HepG2 (cell line): ENCODE measurements at regions not wholly inside any gene's neighbourhood (a gene's known extent, or its start where the extent isn't known, plus 50 kb on each side); places are given as distances from the start of the nearest gene placed in this dataset.
A peak's percentile ranks its signal among the peaks of the same experiment; 100 is the strongest.

Experiments
- ATAC-seq: fragments of 200-7000 bp; cut with Tn5 transposase; 3 replicates; pipeline ENCODE4 v1.9.1; 2020; ENCODE audit warnings: mild to moderate bottlenecking, moderate library complexity
- BruUV-seq: library from RNA; stranded (reverse); fragments of 400-500 nt; replicated peaks from 2 replicates; lab custom pipeline; 2021; lab: Mats Ljungman, UMichigan
- CTCF ChIA-PET: fragments of 300-600 bp; formaldehyde crosslinking; extraction: SDS; loops from one replicate; lab custom pipeline; 2021; ENCODE audit warnings: low total read pairs, inconsistent platforms, low intra/inter-chr PET ratio; lab: Yijun Ruan, JAX
- POLR2A ChIA-PET: fragments of 350-600 bp; sonication (Branson Sonifier 250); formaldehyde crosslinking; loops from one replicate; lab custom pipeline; 2020; ENCODE audit warnings: antibody characterized with exemption, inconsistent platforms; lab: Yijun Ruan, JAX
- DNase-seq: peaks from one replicate; pipeline ENCODE4 v3.0.0-alpha.2; 2015; ENCODE audit warnings: low spot score
- FAIRE-seq: peaks from 3 replicates; lab custom pipeline; 2011; peaks lifted over from hg19 to GRCh38; lab: Jason Lieb, UNC
- H2AFZ ChIP-seq: one replicate; pipeline ENCODE4 v1.6.1; 2011; ENCODE audit warnings: low read length, inconsistent platforms
- H3K27ac ChIP-seq: fragments of 300-600 bp; 3 replicates; pipeline ENCODE4 v1.8.0; 2011; ENCODE audit warnings: mixed run types, mild to moderate bottlenecking, mixed read lengths, low read length, inconsistent platforms; ENCODE audit not compliant: insufficient read depth; ENCODE audit errors: extremely low read length
- H3K27me3 ChIP-seq, 2 experiments: fragments of 200-600 bp in 1 of 2; 2 replicates in 1 of 2; 3 replicates in 1 of 2; pipeline versions ENCODE4 v1.6.0 to v1.8.0; 2011; ENCODE audit warnings: low read length in 2 of 2, mild to moderate bottlenecking in 2 of 2, moderate library complexity in 2 of 2, inconsistent platforms in 1 of 2; ENCODE audit not compliant: insufficient read depth in 2 of 2, control insufficient read depth in 1 of 2
- H3K36me3 ChIP-seq, 2 experiments: fragments of 200-600 bp in 1 of 2; replicated peaks in 1 of 2; 2 replicates in 1 of 2; 3 replicates in 1 of 2; pipeline versions ENCODE4 v1.5.1 to v1.8.0; 2011; ENCODE audit warnings: low read length in 2 of 2, inconsistent platforms in 1 of 2; ENCODE audit not compliant: insufficient read depth in 2 of 2, control insufficient read depth in 1 of 2
- H3K4me1 ChIP-seq: 2 replicates; pipeline ENCODE4 v1.5.1; 2012; ENCODE audit warnings: low read length, inconsistent platforms; ENCODE audit not compliant: insufficient read depth
- H3K4me2 ChIP-seq: 2 replicates; pipeline ENCODE4 v1.6.0; 2011; ENCODE audit warnings: low read depth, low read length, inconsistent platforms
- H3K4me3 ChIP-seq, 3 experiments: fragments of 200-600 bp in 1 of 3; sonication (generic), shearing (Covaris generic) in 1 of 3; replicated peaks in 1 of 3; 2 replicates each; pipeline ENCODE4 v1.5.1; 2011 to 2016; ENCODE audit warnings: low read length in 3 of 3, inconsistent platforms in 2 of 3, low read depth in 2 of 3, mild to moderate bottlenecking in 2 of 3, control low read depth in 1 of 3, mixed read lengths in 1 of 3; ENCODE audit not compliant: insufficient read depth in 1 of 3
- H3K79me2 ChIP-seq: one replicate; pipeline ENCODE4 v1.6.1; 2011; ENCODE audit warnings: low read length, inconsistent platforms; ENCODE audit not compliant: insufficient read depth
- H3K9ac ChIP-seq: 2 replicates; pipeline ENCODE4 v1.6.0; 2011; ENCODE audit warnings: mild to moderate bottlenecking, low read depth, low read length, inconsistent platforms; ENCODE audit not compliant: insufficient read depth
- H3K9me3 ChIP-seq: 2 replicates; pipeline ENCODE4 v1.5.1; 2012; ENCODE audit warnings: mild to moderate bottlenecking, low read length
- H4K20me1 ChIP-seq: 2 replicates; pipeline ENCODE4 v1.6.0; 2011; ENCODE audit warnings: inconsistent platforms, mild to moderate bottlenecking, low read length, moderate library complexity; ENCODE audit not compliant: insufficient read depth
- FOXK1 ChIP-seq: sonication (generic); formaldehyde crosslinking; IDR thresholded peaks from 2 replicates; pipeline ENCODE4 v1.4.0; 2020; ENCODE audit warnings: low read depth, missing genetic modification reagents, borderline replicate concordance
- FUBP1 ChIP-seq: sonication (generic); formaldehyde crosslinking; IDR thresholded peaks from 2 replicates; pipeline ENCODE4 v1.5.1; 2020; ENCODE audit warnings: missing genetic modification reagents, mild to moderate bottlenecking, borderline replicate concordance
- IRF2 ChIP-seq: IDR thresholded peaks from 2 replicates; pipeline ENCODE4 v1.6.1; 2018; ENCODE audit warnings: missing genetic modification reagents, missing compliant biosample characterization
- POLR2AphosphoS2 ChIP-seq: IDR thresholded peaks from 2 replicates; pipeline ENCODE4 v1.6.1; 2011; ENCODE audit warnings: low read depth, low read length, improper control_type of control experiment
- TAF15 ChIP-seq: fragments of 200-400 bp; formaldehyde crosslinking; IDR thresholded peaks from one replicate; pipeline ENCODE4 v1.6.1; 2018; ENCODE audit warnings: mild to moderate bottlenecking, low read depth, low read length; ENCODE audit not compliant: poor library complexity, severe bottlenecking
- ZNF24 ChIP-seq: fragments of 450-650 bp; IDR thresholded peaks from 2 replicates; pipeline ENCODE4 v1.6.1; 2017; ENCODE audit warnings: antibody characterized with exemption, mild to moderate bottlenecking
- ZNF34 ChIP-seq: sonication (generic); formaldehyde crosslinking; IDR thresholded peaks from 2 replicates; pipeline ENCODE4 v1.4.0; 2020; ENCODE audit warnings: mild to moderate bottlenecking, missing genetic modification reagents, borderline replicate concordance
- ZNF687 ChIP-seq: sonication (generic); formaldehyde crosslinking; IDR thresholded peaks from 2 replicates; pipeline ENCODE4 v1.5.1; 2020; ENCODE audit warnings: mild to moderate bottlenecking, missing genetic modification reagents, moderate library complexity
- ZNF7 ChIP-seq: IDR thresholded peaks from 2 replicates; pipeline ENCODE4 v1.6.1; 2016; ENCODE audit warnings: missing biosample characterization, missing genetic modification reagents
- WGBS: methylation state at CpG from one replicate; pipeline ENCODE4 v1.1.6; 2017; ENCODE audit warnings: low lambda C conversion rate; 5-methylcytosine and 5-hydroxymethylcytosine counted together
- in situ Hi-C: cut with HindIII; loops from 2 replicates; pipeline ENCODE4 v1.10.0; 2017; ENCODE audit warnings: low pct_unique_long_range_greater_than_20kb; ENCODE audit not compliant: extremely low pct_ligation_motif_present
- intact Hi-C: fragments of 100-400 bp; cut with micrococcal nuclease; formaldehyde crosslinking; loops from one replicate; pipeline ENCODE4 v1.10.0; 2022; ENCODE audit not compliant: unreplicated experiment
- TF ChIP-seq, protein P1 (sequence below): sonication (generic); formaldehyde crosslinking; IDR thresholded peaks from 2 replicates; pipeline ENCODE4 v1.8.1; 2023; ENCODE audit warnings: mild to moderate bottlenecking, missing genetic modification reagents

- no peak overlapping the region for H3K4me2 ChIP-seq
- H2AFZ ChIP-seq: no peak overlapping the region
- peak; percentile 4 for FAIRE-seq
- POLR2A ChIA-PET: interaction anchor here (9.3 kb wide), 1 partner anchor 15 kb away, joined by 98 read pairs; no protein-coding TSS in a partner anchor
- intact Hi-C loops: no loop called here
- no peaks in the 10 kb centered on the region for H4K20me1 ChIP-seq
- H3K4me1 ChIP-seq: peaks cover 85% of the 10 kb centered on the region
- WGBS: 96% methylated on average over 6 of the region's 6 CpGs
- H3K27ac ChIP-seq: peak overlapping the region; percentile 55
- in situ Hi-C loops: no loop called here
- no peak for DNase-seq
- no peaks in the 10 kb centered on the region for H3K79me2 ChIP-seq
- no peaks in the 10 kb centered on the region for H3K9me3 ChIP-seq
- no TSS peak for BruUV-seq
- no peak overlapping the region for H3K4me3 ChIP-seq
- CTCF ChIA-PET: no interaction called here
- H3K27me3 ChIP-seq: no peaks in the 10 kb centered on the region
- H3K9ac ChIP-seq: no peak overlapping the region
- no peak for ATAC-seq
- TF ChIP-seq FOXK1 (CRISPR knock-in tag) (no peak), IRF2 (no peak), TAF15 (no peak), ZNF7 (CRISPR knock-in tag) (no peak), ZNF24 (no peak)
- no peaks in the 10 kb centered on the region for H3K36me3 ChIP-seq
Observed at GRCh38 chr2:42960842-42961180, 168.4 kb upstream of the HAAO start.

DNA sequence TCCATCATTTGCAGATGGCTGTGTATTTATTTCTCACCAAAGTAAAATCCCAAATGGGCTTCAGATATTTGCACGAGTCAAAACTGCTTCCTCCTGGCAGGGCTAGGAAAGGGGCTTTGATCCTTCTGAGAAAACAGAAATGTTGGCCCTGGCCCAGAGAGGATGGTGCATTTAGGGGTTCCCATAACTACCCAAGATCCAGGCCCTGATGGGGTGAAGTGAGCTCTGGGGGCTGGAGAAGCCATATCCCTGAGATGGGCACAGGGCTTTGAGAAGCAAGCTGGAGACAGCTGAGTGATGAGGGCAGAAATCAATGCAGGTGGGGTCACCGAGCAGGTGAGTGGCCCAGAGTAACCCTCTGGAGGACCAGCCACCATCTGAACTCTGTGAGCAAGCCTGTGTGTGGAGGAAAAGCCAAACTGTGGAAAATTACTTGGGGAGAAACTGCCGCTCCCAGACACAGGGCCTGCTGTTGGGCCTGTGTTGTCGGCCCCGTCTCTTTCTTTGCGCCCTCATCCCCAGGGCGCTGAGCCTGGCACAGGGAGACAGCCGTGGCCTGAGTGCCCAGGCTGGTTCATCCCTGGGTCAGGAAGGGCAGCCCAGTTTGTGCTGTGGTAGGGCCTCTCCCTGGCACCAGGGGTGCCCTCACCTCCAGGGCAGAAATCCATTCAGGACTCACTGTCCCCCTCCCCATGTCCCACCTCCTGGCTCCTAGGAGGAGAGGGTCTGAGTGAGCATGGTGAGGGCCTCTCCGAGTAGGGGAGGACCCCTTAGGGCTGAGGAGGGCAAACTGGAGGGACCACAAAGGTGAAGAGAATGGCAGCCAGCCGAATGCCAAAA is 167.8 kb upstream of the HAAO start:
- FAIRE-seq: peak; percentile 52
- no peaks in the 10 kb centered on the region for H3K79me2 ChIP-seq
- intact Hi-C loops: no loop called here
- peak overlapping the region; percentile 55 for H3K27ac ChIP-seq
- BruUV-seq: no TSS peak
- 54% methylated on average over 4 of the region's 10 CpGs for WGBS
- H3K36me3 ChIP-seq: no peaks in the 10 kb centered on the region
- peak overlapping the region; percentile 11; the same call in 1 of the 2 replicates for H3K9ac ChIP-seq
- no peaks in the 10 kb centered on the region for H4K20me1 ChIP-seq
- H3K4me2 ChIP-seq: peak overlapping the region; percentile 52
- no peak for DNase-seq
- POLR2A ChIA-PET: interaction anchor here (0.9 to 9.3 kb wide), 5 partner anchors 9 to 260 kb away, joined by 3 to 98 read pairs (median 3); no protein-coding TSS in a partner anchor
- peaks cover 85% of the 10 kb centered on the region for H3K4me1 ChIP-seq
- in situ Hi-C loops: no loop called here
- no peaks in the 10 kb centered on the region for H3K9me3 ChIP-seq
- ATAC-seq: peak; percentile 59
- no peaks in the 10 kb centered on the region for H3K27me3 ChIP-seq
- peak overlapping the region in 2 of 3 experiments; percentile 1 to 3; a peak in 1 of 6 replicates for H3K4me3 ChIP-seq
- CTCF ChIA-PET: no interaction called here
- H2AFZ ChIP-seq: no peak overlapping the region
- TF ChIP-seq ZNF687 (CRISPR knock-in tag): peak; percentile 74
- no peak for TF ChIP-seq ZNF34 (CRISPR knock-in tag)
- TF ChIP-seq POLR2AphosphoS2: no peak
- TF ChIP-seq FUBP1 (CRISPR knock-in tag): no peak
- TF ChIP-seq, protein P1, sequence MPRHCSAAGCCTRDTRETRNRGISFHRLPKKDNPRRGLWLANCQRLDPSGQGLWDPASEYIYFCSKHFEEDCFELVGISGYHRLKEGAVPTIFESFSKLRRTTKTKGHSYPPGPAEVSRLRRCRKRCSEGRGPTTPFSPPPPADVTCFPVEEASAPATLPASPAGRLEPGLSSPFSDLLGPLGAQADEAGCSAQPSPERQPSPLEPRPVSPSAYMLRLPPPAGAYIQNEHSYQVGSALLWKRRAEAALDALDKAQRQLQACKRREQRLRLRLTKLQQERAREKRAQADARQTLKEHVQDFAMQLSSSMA (CRISPR knock-in tag): 0 out of 2 replicates have a peak, but pooled peaks have one; percentile 36
